T-helper 17 cell (primary cell): ENCODE measurements at regions not wholly inside any gene's neighbourhood (a gene's known extent, or its start where the extent isn't known, plus 50 kb on each side); places are given as distances from the start of the nearest gene placed in this dataset.
"Not testable (repeated sequence)": the region's sequence is repeated elsewhere in the genome, so short reads cannot be mapped to it uniquely, and the experiment has no call there.

Experiments
- ATAC-seq: fragments of 150-1000 bp; cut with Tn5 transposase; 2 replicates; pipeline ENCODE4 v1.10.0; 2021; ENCODE audit warnings: mild to moderate bottlenecking, moderate library complexity
- DNase-seq, 3 donors: peaks; one replicate each; pipeline versions ENCODE4 v3.0.0 to v3.0.0-alpha.2; 2020 to 2021
- H3K9me3 ChIP-seq: one replicate; pipeline ENCODE4 v1.7.0; 2013; ENCODE audit warnings: low read length, mild to moderate bottlenecking; ENCODE audit not compliant: control insufficient read depth, poor library complexity, severe bottlenecking
- H3K27ac Mint-ChIP-seq: one replicate; pipeline ENCODE4 v1.8.0; 2022; ENCODE audit warnings: mild to moderate bottlenecking, moderate library complexity, mixed read lengths
- H3K27me3 Mint-ChIP-seq: one replicate; pipeline ENCODE4 v1.8.0; 2022; ENCODE audit warnings: mixed read lengths
- H3K36me3 Mint-ChIP-seq: one replicate; pipeline ENCODE4 v1.8.0; 2022; ENCODE audit warnings: low read depth, mixed read lengths
- H3K4me1 Mint-ChIP-seq: one replicate; pipeline ENCODE4 v1.8.0; 2022; ENCODE audit warnings: mild to moderate bottlenecking, mixed read lengths
- H3K4me3 Mint-ChIP-seq: one replicate; pipeline ENCODE4 v1.8.0; 2022; ENCODE audit warnings: mild to moderate bottlenecking, moderate library complexity, mixed read lengths

- Mint-ChIP-seq H3K4me3 (no peak overlapping the region), H3K36me3 (peaks cover 2% of the 10 kb centered on the region), H3K4me1 (no peaks in the 10 kb centered on the region), H3K27me3 (peaks cover 55% of the 10 kb centered on the region), H3K27ac (no peak overlapping the region)
- ATAC-seq = no peak
- no peaks in the 10 kb centered on the region for H3K9me3 ChIP-seq
- DNase-seq = no peak
Measured at GRCh38 chr2:118755901-118756300, 91.5 kb downstream of the EN1 start.

GRCh38 chr2:118755384-118755783, 92.1 kb downstream of the EN1 start:
- Mint-ChIP-seq H3K4me3 (no peak overlapping the region), H3K4me1 (no peaks in the 10 kb centered on the region), H3K27ac (no peak overlapping the region), H3K27me3 (peaks cover 58% of the 10 kb centered on the region), H3K36me3 (peaks cover 2% of the 10 kb centered on the region)
- no peak for ATAC-seq
- no peak for DNase-seq
- no peaks in the 10 kb centered on the region for H3K9me3 ChIP-seq

- peaks cover 2% of the 10 kb centered on the region for H3K36me3 Mint-ChIP-seq
- DNase-seq (no peak), ATAC-seq (no peak)
- H3K9me3 ChIP-seq = no peaks in the 10 kb centered on the region
- no peak overlapping the region for H3K4me3 Mint-ChIP-seq
- no peaks in the 10 kb centered on the region for H3K4me1 Mint-ChIP-seq
- H3K27me3 Mint-ChIP-seq = peaks cover 53% of the 10 kb centered on the region
- no peak overlapping the region for H3K27ac Mint-ChIP-seq
Measured at GRCh38 chr2:118752762-118753429, 94.6 kb downstream of the EN1 start.

- peaks cover 2% of the 10 kb centered on the region for H3K36me3 Mint-ChIP-seq
- H3K4me1 Mint-ChIP-seq = no peaks in the 10 kb centered on the region
- H3K27ac Mint-ChIP-seq = no peak overlapping the region
- peaks cover 35% of the 10 kb centered on the region for H3K27me3 Mint-ChIP-seq
- no peak overlapping the region for H3K4me3 Mint-ChIP-seq
- DNase-seq (no peak), ATAC-seq (no peak)
- H3K9me3 ChIP-seq = no peaks in the 10 kb centered on the region
Measured at GRCh38 chr2:118750959-118751565, 96.4 kb downstream of the EN1 start.

GRCh38 chr2:118748245-118748885, 99.1 kb downstream of the EN1 start:
- H3K36me3 Mint-ChIP-seq = peaks cover 2% of the 10 kb centered on the region
- no peak overlapping the region for H3K27ac Mint-ChIP-seq
- no peaks in the 10 kb centered on the region for H3K4me1 Mint-ChIP-seq
- H3K27me3 Mint-ChIP-seq = peaks cover 23% of the 10 kb centered on the region
- H3K9me3 ChIP-seq = no peaks in the 10 kb centered on the region
- DNase-seq = no peak
- H3K4me3 Mint-ChIP-seq = no peak overlapping the region
- ATAC-seq = no peak

GRCh38 chr2:118747637-118748036, 99.8 kb downstream of the EN1 start:
- DNase-seq = no peak
- peaks cover 18% of the 10 kb centered on the region for H3K27me3 Mint-ChIP-seq
- H3K4me3 Mint-ChIP-seq = no peak overlapping the region
- no peaks in the 10 kb centered on the region for H3K9me3 ChIP-seq
- peaks cover 2% of the 10 kb centered on the region for H3K36me3 Mint-ChIP-seq
- no peaks in the 10 kb centered on the region for H3K4me1 Mint-ChIP-seq
- no peak for ATAC-seq
- no peak overlapping the region for H3K27ac Mint-ChIP-seq

- no peaks in the 10 kb centered on the region for H3K4me1 Mint-ChIP-seq
- H3K36me3 Mint-ChIP-seq = no peaks in the 10 kb centered on the region
- DNase-seq (no peak), ATAC-seq (no peak)
- H3K4me3 Mint-ChIP-seq = no peak overlapping the region
- H3K27me3 Mint-ChIP-seq = peaks cover 18% of the 10 kb centered on the region
- H3K27ac Mint-ChIP-seq = no peak overlapping the region
- H3K9me3 ChIP-seq = no peaks in the 10 kb centered on the region
Measured at GRCh38 chr2:118747066-118747465, 100.4 kb downstream of the EN1 start.

- DNase-seq, ATAC-seq, H3K36me3 Mint-ChIP-seq, H3K4me3 Mint-ChIP-seq, H3K27ac Mint-ChIP-seq, H3K4me1 Mint-ChIP-seq, H3K9me3 ChIP-seq: not testable (repeated sequence)
- peaks cover 11% of the 10 kb centered on the region for H3K27me3 Mint-ChIP-seq
Measured at GRCh38 chr2:118744682-118745181, 102.7 kb downstream of the EN1 start.

- no peak overlapping the region for H3K4me3 Mint-ChIP-seq
- H3K27me3 Mint-ChIP-seq = peaks cover 30% of the 10 kb centered on the region
- no peaks in the 10 kb centered on the region for H3K36me3 Mint-ChIP-seq
- ATAC-seq (no peak), DNase-seq (no peak)
- no peaks in the 10 kb centered on the region for H3K9me3 ChIP-seq
- H3K27ac Mint-ChIP-seq = no peak overlapping the region
- H3K4me1 Mint-ChIP-seq = no peaks in the 10 kb centered on the region
Measured at GRCh38 chr2:118738524-118739308, 108.7 kb downstream of the EN1 start.

GRCh38 chr2:118738106-118738505, 109.3 kb downstream of the EN1 start:
- DNase-seq (no peak), ATAC-seq (no peak)
- Mint-ChIP-seq H3K4me3 (no peak overlapping the region), H3K27me3 (peaks cover 30% of the 10 kb centered on the region), H3K4me1 (no peaks in the 10 kb centered on the region), H3K36me3 (no peaks in the 10 kb centered on the region), H3K27ac (no peak overlapping the region)
- no peaks in the 10 kb centered on the region for H3K9me3 ChIP-seq

- DNase-seq = no peak
- Mint-ChIP-seq H3K36me3 (no peaks in the 10 kb centered on the region), H3K4me3 (no peak overlapping the region), H3K4me1 (no peaks in the 10 kb centered on the region), H3K27me3 (peaks cover 30% of the 10 kb centered on the region), H3K27ac (no peak overlapping the region)
- ATAC-seq = no peak
- no peaks in the 10 kb centered on the region for H3K9me3 ChIP-seq
Measured at GRCh38 chr2:118737684-118738083, 109.8 kb downstream of the EN1 start.

- Mint-ChIP-seq H3K36me3 (no peaks in the 10 kb centered on the region), H3K27ac (no peak overlapping the region), H3K4me1 (no peaks in the 10 kb centered on the region), H3K4me3 (no peak overlapping the region), H3K27me3 (peaks cover 17% of the 10 kb centered on the region)
- no peaks in the 10 kb centered on the region for H3K9me3 ChIP-seq
- DNase-seq (no peak), ATAC-seq (no peak)
Measured at GRCh38 chr2:118732432-118732831, 115.0 kb downstream of the EN1 start.

GRCh38 chr2:118731413-118731812, 116.0 kb downstream of the EN1 start:
- ATAC-seq = no peak
- no peak overlapping the region for H3K27ac Mint-ChIP-seq

More at GRCh38 chr2:118731413-118731812, 116.0 kb downstream of the EN1 start:
- no peaks in the 10 kb centered on the region for H3K4me1 Mint-ChIP-seq
- H3K9me3 ChIP-seq = no peaks in the 10 kb centered on the region
- no peak for DNase-seq
- peaks cover 10% of the 10 kb centered on the region for H3K27me3 Mint-ChIP-seq
- no peaks in the 10 kb centered on the region for H3K36me3 Mint-ChIP-seq
- H3K4me3 Mint-ChIP-seq = no peak overlapping the region
